ENCODE measurements at regions not wholly inside any gene's neighbourhood (a gene's known extent, or its start where the extent isn't known, plus 50 kb on each side); places are given as distances from the start of the nearest gene placed in this dataset.

DNA sequence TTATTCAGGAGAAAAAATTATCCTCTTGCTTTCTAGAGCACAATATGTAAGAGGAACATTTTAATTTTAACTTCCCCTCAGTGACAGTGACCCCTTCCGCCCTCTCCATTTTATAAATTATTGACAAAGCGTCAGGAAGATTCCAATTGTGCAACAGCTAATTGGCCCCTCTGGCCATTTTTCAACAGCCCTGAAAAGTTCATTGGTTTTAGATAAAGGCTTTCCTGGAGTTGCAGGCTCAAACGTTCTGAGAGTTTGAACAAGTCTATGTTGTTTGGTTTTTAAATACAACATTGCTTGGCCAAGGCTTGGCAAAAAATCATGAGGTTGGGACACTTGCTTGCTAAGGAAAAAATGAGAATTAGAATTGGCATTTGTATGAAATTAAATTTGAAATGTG lies 422.2 kb upstream of the ANKRD30A start:
- TF ChIP-seq, protein P1, sequence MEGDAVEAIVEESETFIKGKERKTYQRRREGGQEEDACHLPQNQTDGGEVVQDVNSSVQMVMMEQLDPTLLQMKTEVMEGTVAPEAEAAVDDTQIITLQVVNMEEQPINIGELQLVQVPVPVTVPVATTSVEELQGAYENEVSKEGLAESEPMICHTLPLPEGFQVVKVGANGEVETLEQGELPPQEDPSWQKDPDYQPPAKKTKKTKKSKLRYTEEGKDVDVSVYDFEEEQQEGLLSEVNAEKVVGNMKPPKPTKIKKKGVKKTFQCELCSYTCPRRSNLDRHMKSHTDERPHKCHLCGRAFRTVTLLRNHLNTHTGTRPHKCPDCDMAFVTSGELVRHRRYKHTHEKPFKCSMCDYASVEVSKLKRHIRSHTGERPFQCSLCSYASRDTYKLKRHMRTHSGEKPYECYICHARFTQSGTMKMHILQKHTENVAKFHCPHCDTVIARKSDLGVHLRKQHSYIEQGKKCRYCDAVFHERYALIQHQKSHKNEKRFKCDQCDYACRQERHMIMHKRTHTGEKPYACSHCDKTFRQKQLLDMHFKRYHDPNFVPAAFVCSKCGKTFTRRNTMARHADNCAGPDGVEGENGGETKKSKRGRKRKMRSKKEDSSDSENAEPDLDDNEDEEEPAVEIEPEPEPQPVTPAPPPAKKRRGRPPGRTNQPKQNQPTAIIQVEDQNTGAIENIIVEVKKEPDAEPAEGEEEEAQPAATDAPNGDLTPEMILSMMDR (IDR thresholded peaks at IDR 0.05), result no peak
- TF ChIP-seq POLR2AphosphoS5 (IDR thresholded peaks at IDR 0.05) (no peak), POLR2A (IDR thresholded peaks at IDR 0.05) (no peak)
